HCT116 (cell line): ENCODE measurements at regions not wholly inside any gene's neighbourhood (a gene's known extent, or its start where the extent isn't known, plus 50 kb on each side); places are given as distances from the start of the nearest gene placed in this dataset.

Experiments used
- CTCF ChIP-seq, 3 experiments: fragments of 200-600 bp in 1 of 3; sonication (generic) in 1 of 3; IDR thresholded peaks in 2 of 3; conservative IDR thresholded peaks in 1 of 3; 2 replicates each; pipeline ENCODE4 v1.5.1; 2012 to 2017; ENCODE audit warnings: low read depth in 2 of 3, low read length in 2 of 3, antibody characterized with exemption in 1 of 3, borderline replicate concordance in 1 of 3, control low read depth in 1 of 3, mild to moderate bottlenecking in 1 of 3, mixed read lengths in 1 of 3, mixed run types in 1 of 3, moderate library complexity in 1 of 3; ENCODE audit not compliant: insufficient read depth in 1 of 3
- EGR1 ChIP-seq: IDR thresholded peaks from 2 replicates; pipeline ENCODE4 v1.6.1; 2012; ENCODE audit warnings: low read depth
- SIN3A ChIP-seq: IDR thresholded peaks from 2 replicates; pipeline ENCODE4 v1.6.1; 2012; ENCODE audit warnings: low read depth
- SP1 ChIP-seq: IDR thresholded peaks from 2 replicates; pipeline ENCODE4 v1.6.1; 2012; ENCODE audit warnings: low read depth
- YY1 ChIP-seq: IDR thresholded peaks from 2 replicates; pipeline ENCODE4 v1.6.1; 2011; ENCODE audit warnings: low read length, low read depth, moderate library complexity, mild to moderate bottlenecking; ENCODE audit not compliant: insufficient replicate concordance; ENCODE audit errors: extremely low read depth
- TF ChIP-seq, protein P1 (sequence below): IDR thresholded peaks from 2 replicates; pipeline ENCODE4 v1.6.1; 2012

GRCh38 chr13:78239714-78240113 is 321.1 kb upstream of the EDNRB start:
- TF ChIP-seq SIN3A = no peak
- TF ChIP-seq CTCF (IDR thresholded peaks at IDR 0.05 in 2 of 3, conservative IDR thresholded peaks at IDR 0.05 in 1 of 3; ENCODE audit: borderline replicate concordance in 1 of 3, insufficient read depth in 1 of 3, low read depth in 2 of 3, low read length in 2 of 3) = no peak
- TF ChIP-seq, protein P1, sequence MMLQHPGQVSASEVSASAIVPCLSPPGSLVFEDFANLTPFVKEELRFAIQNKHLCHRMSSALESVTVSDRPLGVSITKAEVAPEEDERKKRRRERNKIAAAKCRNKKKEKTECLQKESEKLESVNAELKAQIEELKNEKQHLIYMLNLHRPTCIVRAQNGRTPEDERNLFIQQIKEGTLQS = no peak
- TF ChIP-seq YY1 = no peak
- TF ChIP-seq EGR1 = no peak
- no peak for TF ChIP-seq SP1
